ENCODE measurements at regions not wholly inside any gene's neighbourhood (a gene's known extent, or its start where the extent isn't known, plus 50 kb on each side); places are given as distances from the start of the nearest gene placed in this dataset.

DNA sequence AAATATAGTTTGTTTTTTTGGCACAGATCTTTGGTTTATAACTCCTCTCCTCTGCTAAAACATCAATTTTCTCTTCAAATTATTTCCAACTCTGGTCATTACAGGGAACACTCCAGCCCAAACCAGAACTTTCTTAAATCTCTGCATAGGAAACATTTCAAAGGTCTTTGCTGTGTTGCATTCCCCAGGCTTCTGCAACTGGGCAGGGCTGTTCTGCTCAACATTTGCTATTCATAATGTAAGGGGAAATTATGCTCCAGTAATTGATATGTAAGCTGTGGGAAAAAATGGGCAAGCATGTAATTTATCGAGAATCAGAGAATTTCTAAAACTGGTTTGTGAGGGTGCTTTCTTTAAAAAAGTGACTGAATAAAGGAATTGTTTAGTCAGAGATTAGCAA, 410.4 kb downstream of the TUSC7 start:
- Histone ChIP-seq H2AFZ (ENCODE audit: low read length) (no peak overlapping the region), H3K9ac (ENCODE audit: low read length) (no peak overlapping the region), H3F3A (ENCODE audit: low read length, unreplicated experiment) (no peaks in the 10 kb centered on the region), H3K9me3 (ENCODE audit: low read length) (peaks cover 17% of the 10 kb centered on the region), H3K4me1 (ENCODE audit: insufficient read depth, low read length) (no peaks in the 10 kb centered on the region), H3K9me2 (replicated peaks; ENCODE audit: low read length) (no peaks in the 10 kb centered on the region), H3K79me2 (ENCODE audit: low read length) (no peaks in the 10 kb centered on the region), H3K27me3 (ENCODE audit: low read length) (no peaks in the 10 kb centered on the region), H4K20me1 (ENCODE audit: low read length) (no peaks in the 10 kb centered on the region), H3K4me3 (ENCODE audit: low read length) (no peak overlapping the region), H3K27ac (ENCODE audit: low read length) (no peak overlapping the region), H3K36me3 (ENCODE audit: low read depth, low read length) (no peaks in the 10 kb centered on the region), H3K4me2 (ENCODE audit: low read length) (no peak overlapping the region)
- BruUV-seq (replicated peaks): no TSS peak
- ChIA-PET POLR2A (ENCODE audit: unreplicated experiment) (no interaction called here), CTCF (no interaction called here)
- DNase-seq: no peak
- no peak for TF ChIP-seq EZH2phosphoT487 (IDR thresholded peaks at IDR 0.05; ENCODE audit: borderline replicate concordance, low read length)
- no peak for TF ChIP-seq EZH2 (IDR thresholded peaks at IDR 0.05; ENCODE audit: low read length, unreplicated experiment)
- TF ChIP-seq, protein P1, sequence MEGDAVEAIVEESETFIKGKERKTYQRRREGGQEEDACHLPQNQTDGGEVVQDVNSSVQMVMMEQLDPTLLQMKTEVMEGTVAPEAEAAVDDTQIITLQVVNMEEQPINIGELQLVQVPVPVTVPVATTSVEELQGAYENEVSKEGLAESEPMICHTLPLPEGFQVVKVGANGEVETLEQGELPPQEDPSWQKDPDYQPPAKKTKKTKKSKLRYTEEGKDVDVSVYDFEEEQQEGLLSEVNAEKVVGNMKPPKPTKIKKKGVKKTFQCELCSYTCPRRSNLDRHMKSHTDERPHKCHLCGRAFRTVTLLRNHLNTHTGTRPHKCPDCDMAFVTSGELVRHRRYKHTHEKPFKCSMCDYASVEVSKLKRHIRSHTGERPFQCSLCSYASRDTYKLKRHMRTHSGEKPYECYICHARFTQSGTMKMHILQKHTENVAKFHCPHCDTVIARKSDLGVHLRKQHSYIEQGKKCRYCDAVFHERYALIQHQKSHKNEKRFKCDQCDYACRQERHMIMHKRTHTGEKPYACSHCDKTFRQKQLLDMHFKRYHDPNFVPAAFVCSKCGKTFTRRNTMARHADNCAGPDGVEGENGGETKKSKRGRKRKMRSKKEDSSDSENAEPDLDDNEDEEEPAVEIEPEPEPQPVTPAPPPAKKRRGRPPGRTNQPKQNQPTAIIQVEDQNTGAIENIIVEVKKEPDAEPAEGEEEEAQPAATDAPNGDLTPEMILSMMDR (conservative IDR thresholded peaks at IDR 0.05; ENCODE audit: low read depth, low read length): no peak
- no peak for ATAC-seq
- intact Hi-C loops (cut with micrococcal nuclease): no loop called here

DNA sequence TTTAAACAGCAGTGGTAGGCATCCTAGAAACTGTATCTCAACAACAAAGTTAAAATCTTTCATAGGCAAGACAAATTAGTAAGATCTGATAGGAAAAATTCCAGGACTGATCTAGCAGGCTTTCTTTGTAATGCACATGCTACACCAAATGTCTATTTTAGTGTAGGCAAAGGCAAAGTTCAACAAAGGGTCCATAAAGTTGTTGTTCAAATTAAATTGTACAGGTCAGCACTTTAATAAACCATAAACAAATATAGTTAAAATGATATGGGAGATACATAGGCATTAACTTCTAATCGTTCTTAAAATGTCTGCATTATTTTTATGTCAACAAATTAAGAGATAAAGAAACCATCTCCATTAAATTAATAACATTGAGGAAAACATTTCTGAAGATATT, 413.0 kb downstream of the TUSC7 start:
- no peaks in the 10 kb centered on the region for H4K20me1 ChIP-seq (ENCODE audit: low read length)
- no peaks in the 10 kb centered on the region for H3F3A ChIP-seq (ENCODE audit: low read length, unreplicated experiment)
- H2AFZ ChIP-seq (ENCODE audit: low read length): no peak overlapping the region
- no peak overlapping the region for H3K4me2 ChIP-seq (ENCODE audit: low read length)
- no peaks in the 10 kb centered on the region for H3K36me3 ChIP-seq (ENCODE audit: low read depth, low read length)
- CTCF ChIA-PET: no interaction called here
- H3K4me1 ChIP-seq (ENCODE audit: insufficient read depth, low read length): no peaks in the 10 kb centered on the region
- H3K27me3 ChIP-seq (ENCODE audit: low read length): no peaks in the 10 kb centered on the region
- no peak for TF ChIP-seq EZH2 (IDR thresholded peaks at IDR 0.05; ENCODE audit: low read length, unreplicated experiment)
- DNase-seq: no peak
- H3K9me3 ChIP-seq (ENCODE audit: low read length): peaks cover 10% of the 10 kb centered on the region; the same call in 1 of the 2 replicates
- no peak overlapping the region for H3K27ac ChIP-seq (ENCODE audit: low read length)
- no TSS peak for BruUV-seq (replicated peaks)
- intact Hi-C loops (cut with micrococcal nuclease): no loop called here
- no peak overlapping the region for H3K9ac ChIP-seq (ENCODE audit: low read length)
- POLR2A ChIA-PET (ENCODE audit: unreplicated experiment): no interaction called here
- no peaks in the 10 kb centered on the region for H3K79me2 ChIP-seq (ENCODE audit: low read length)
- ATAC-seq: no peak
- no peaks in the 10 kb centered on the region for H3K9me2 ChIP-seq (replicated peaks; ENCODE audit: low read length)
- no peak overlapping the region for H3K4me3 ChIP-seq (ENCODE audit: low read length)

DNA sequence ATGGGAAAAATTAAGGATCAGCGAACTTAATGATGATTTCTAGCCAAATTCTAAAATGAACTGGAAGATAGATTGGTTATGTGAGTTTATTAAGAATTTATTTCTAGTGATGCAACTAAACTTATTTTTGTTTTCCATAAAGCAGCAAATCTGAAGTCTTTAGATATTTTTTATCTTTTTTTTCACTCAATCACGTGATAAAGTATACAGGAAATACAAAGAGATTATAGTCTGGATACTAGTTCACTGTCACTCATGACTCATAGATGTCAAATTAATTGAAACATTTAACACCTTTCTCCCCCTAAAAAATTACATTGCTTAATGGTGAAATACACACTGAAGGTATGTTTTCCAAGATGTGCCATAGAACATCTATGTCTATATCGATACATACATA, 416.9 kb downstream of the TUSC7 start:
- no peaks in the 10 kb centered on the region for H3K27me3 ChIP-seq (ENCODE audit: low read length)
- DNase-seq: no peak
- BruUV-seq (replicated peaks): no TSS peak
- H3K79me2 ChIP-seq (ENCODE audit: low read length): no peaks in the 10 kb centered on the region
- H4K20me1 ChIP-seq (ENCODE audit: low read length): no peaks in the 10 kb centered on the region
- ATAC-seq: no peak
- H3K9me3 ChIP-seq (ENCODE audit: low read length): peaks cover 10% of the 10 kb centered on the region; the same call in 1 of the 2 replicates
- no peak overlapping the region for H2AFZ ChIP-seq (ENCODE audit: low read length)
- H3K36me3 ChIP-seq (ENCODE audit: low read depth, low read length): no peaks in the 10 kb centered on the region
- H3K4me3 ChIP-seq (ENCODE audit: low read length): no peak overlapping the region
- intact Hi-C loops (cut with micrococcal nuclease): no loop called here
- H3K4me1 ChIP-seq (ENCODE audit: insufficient read depth, low read length): no peaks in the 10 kb centered on the region
- ChIA-PET CTCF (no interaction called here), POLR2A (ENCODE audit: unreplicated experiment) (no interaction called here)
- H3K27ac ChIP-seq (ENCODE audit: low read length): no peak overlapping the region
- no peak overlapping the region for H3K9ac ChIP-seq (ENCODE audit: low read length)
- TF ChIP-seq EZH2 (IDR thresholded peaks at IDR 0.05; ENCODE audit: low read length, unreplicated experiment): no peak
- no peak for TF ChIP-seq EZH2phosphoT487 (IDR thresholded peaks at IDR 0.05; ENCODE audit: borderline replicate concordance, low read length)
- TF ChIP-seq, protein P1 (conservative IDR thresholded peaks at IDR 0.05; ENCODE audit: low read depth, low read length): no peak
- H3K4me2 ChIP-seq (ENCODE audit: low read length): no peak overlapping the region
- no peaks in the 10 kb centered on the region for H3F3A ChIP-seq (ENCODE audit: low read length, unreplicated experiment)
- H3K9me2 ChIP-seq (replicated peaks; ENCODE audit: low read length): no peaks in the 10 kb centered on the region

All from PC-3 (cell line).